Stimulated activated CD4-positive, alpha-beta T cell treated with anti-CD3 and anti-CD28 coated beads, Interleukin-2, amount 100 ng/mL, for 24 hours (primary cell): ENCODE measurements at regions not wholly inside any gene's neighbourhood (a gene's known extent, or its start where the extent isn't known, plus 50 kb on each side); places are given as distances from the start of the nearest gene placed in this dataset.
"Not testable (repeated sequence)": the region's sequence is repeated elsewhere in the genome, so short reads cannot be mapped to it uniquely, and the experiment has no call there.

Experiments used
- DNase-seq, 2 donors: peaks; one replicate each; pipeline ENCODE4 v3.0.0-alpha.2; 2020

GRCh38 chr10:84650628-84651027 lies 322.2 kb downstream of the CCSER2 start:
- not testable (repeated sequence) for DNase-seq

- DNase-seq = no peak
Observed at GRCh38 chr10:84654671-84655070, 326.3 kb downstream of the CCSER2 start.

GRCh38 chr10:84659027-84659426 lies 330.6 kb downstream of the CCSER2 start:
- no peak for DNase-seq

- no peak for DNase-seq
Observed at GRCh38 chr10:84659497-84660439, 331.4 kb downstream of the CCSER2 start.

DNA sequence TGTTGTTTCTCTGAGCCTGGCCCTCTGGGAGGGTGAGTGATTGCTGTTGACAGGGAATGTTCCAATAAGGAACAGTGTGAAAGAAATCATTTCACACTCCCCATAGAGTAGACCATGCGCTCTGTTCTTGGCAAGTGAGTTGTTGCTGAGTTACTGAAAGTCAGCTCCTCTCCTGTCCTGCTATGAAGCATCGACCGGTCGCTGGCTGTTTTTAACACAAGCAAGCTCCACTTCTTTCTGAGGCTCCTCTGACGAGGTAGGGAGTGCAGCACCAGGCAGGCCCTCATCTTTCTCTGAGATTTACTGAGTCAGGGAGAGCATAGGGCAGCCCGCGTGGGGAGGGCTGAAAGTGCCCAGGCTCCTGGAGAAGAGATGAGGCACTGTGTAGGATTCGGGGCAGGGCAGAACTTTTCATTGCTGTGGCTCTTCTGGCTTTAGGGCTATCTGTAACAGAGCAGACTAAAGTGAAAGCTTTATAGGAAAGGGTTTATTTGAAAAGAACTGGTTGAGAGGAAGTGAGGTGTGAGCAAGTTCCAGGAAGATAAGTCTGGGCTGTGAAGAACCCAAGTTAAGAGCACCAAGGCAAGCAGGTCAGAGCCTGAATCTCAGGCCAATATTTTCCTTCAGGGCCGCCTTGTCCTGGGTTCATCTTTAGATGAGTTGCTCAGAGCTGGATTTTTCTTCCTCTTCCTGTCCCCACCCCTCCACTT lies 332.2 kb downstream of the CCSER2 start:
- no peak for DNase-seq

DNA sequence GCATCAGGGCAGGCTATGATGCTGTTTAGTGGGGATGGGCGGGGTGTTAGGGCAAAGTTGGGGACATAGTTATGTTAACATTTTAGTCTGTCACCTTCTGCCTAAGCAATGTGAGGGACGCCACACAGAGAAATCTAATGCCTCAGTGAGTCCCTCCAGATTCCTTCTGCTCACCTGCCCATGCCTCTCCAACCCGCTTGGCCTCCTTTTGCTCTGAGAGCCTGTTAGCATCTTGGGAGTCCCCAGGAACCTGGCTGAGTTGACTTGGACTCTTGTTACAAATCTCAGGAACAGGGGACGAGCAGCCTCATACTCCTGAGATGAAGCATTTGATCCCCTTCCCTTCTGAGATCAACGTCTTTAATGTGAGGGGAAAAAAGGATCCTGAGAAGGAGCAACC lies 336.8 kb downstream of the CCSER2 start:
- DNase-seq = no peak

- peak; percentile 18 to 39 for DNase-seq
Observed at GRCh38 chr10:84665883-84666463, 337.6 kb downstream of the CCSER2 start.

GRCh38 chr10:84668186-84668763 lies 339.9 kb downstream of the CCSER2 start:
- no peak for DNase-seq

DNA sequence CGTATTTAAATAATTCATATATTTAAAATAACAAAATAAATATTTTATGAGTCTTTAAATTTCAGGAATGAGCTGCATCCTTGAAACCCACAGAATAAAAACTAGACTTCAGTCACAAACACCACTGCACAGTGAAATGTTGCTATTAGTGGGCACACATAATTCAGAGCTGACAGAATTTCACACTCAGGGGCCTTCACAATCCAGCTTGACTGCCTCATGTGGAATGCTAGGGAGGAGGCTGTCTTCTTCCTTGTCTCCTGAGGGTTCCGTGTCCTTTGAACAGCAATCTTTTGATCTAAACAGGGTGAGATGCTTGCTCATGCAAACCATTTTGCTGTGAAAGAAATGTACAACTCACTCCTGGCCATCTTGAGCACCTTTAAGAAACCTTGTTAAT lies 346.7 kb downstream of the CCSER2 start:
- DNase-seq = no peak

DNA sequence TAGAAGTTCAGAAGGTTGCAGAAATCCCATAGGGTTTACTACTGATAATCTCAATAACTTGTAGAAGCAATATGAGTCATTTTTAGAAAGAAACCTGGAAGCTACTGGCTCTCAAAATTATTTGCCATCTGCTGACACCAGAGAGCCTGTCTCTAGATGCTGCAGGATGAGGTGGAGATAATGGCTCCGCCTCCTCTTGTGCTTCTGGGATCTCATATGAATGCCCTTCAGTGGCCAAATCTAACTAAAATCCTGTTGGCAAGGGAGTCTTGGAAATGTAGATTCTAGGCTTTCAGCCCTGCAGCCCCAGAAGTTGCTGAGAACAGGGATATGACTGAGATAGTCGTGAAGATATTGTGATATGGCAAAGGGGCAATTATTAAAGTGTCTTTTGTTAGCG lies 348.1 kb downstream of the CCSER2 start:
- no peak for DNase-seq

GRCh38 chr10:84681781-84682180 lies 353.4 kb downstream of the CCSER2 start:
- no peak for DNase-seq

GRCh38 chr10:84683550-84683949 lies 355.2 kb downstream of the CCSER2 start:
- DNase-seq = no peak

DNA sequence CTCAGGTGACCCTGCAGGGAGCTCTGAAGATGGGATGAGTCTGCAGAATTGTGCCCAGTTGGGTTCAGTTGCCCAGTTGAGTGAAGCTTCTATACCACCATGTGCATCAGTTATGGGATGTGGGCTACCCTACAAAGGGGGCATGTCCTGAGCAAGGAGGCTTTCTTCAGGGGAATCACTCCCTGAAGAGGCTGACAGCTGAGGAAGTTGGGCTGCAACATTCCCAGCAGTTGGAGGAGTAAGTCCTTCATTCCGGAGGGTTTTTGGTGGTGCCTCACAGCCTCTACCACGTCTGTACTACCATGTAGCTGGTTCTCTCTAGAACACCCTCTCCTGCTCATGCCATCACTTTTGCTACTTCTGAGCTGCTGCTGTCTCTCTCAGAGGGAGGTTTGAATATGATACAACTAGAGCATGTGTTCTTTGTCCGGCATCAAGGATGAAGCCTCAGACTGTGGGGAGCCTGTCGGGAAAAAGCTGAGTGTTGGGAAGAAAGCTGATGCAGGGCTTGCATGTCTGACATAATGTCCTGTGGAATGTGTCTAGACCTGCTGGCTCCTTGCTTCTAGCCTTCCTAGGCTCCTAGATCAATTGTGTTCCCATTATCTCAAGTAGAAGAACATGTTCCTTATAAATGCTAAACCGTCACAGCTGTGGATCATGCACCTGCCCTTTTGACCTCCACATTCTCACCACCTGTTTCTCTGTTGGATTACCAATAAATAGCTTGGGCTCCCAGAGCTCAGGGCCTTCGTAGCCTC lies 355.8 kb downstream of the CCSER2 start:
- no peak for DNase-seq

DNA sequence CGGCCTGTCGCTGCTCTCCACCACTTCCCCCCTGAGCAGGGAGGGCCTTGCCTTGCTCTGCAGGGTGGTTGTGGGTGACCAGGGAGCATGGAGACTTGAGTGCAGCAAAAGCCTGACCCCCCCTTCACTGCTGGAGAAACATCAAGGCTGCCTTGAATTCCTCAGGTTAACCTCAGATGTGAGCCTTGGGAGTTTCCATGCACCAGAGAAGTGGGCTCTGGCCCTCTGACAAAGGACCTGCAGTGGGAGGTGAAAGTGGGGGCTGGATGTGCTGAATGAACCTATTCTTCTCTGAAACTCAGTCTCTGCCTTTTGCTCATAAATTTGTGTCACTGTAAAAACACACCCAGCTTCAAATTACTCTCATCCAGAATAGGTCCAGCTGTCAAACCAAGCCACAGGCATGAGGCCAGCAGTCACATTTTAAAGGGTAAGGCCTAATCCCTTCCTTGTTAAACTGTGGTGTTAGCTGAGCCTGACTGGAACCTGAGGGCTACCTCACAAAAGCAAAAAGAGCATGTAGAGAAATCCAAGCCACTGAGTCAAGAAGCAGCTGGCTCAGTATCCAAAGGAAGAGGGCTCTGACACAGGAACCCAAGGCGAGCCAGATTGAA lies 356.8 kb downstream of the CCSER2 start:
- no peak for DNase-seq

GRCh38 chr10:84693006-84693405 lies 364.6 kb downstream of the CCSER2 start:
- no peak for DNase-seq

- DNase-seq = no peak
Observed at GRCh38 chr10:84695902-84696301, 367.5 kb downstream of the CCSER2 start.

- DNase-seq = no peak
Observed at GRCh38 chr10:84696610-84697009, 368.2 kb downstream of the CCSER2 start.

DNA sequence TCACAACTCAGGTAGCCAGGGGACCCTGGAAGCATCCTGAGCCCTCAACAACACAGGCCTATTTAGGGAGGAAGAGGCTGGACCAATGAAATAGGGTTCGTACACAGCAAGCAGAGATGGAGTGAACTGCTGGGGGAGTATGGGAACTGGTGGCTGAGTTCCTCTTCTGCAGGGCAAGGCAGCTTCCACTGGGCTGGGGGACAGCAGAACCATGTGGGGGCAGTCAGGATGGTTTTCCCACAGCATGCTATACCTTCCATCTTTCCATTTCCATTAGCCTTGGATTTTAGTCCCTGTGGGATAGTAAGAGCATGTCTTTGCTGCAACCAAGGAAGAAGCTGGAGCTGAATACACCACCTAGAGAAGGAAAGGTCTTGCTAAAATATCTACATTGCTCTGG lies 370.6 kb downstream of the CCSER2 start:
- DNase-seq = no peak

DNA sequence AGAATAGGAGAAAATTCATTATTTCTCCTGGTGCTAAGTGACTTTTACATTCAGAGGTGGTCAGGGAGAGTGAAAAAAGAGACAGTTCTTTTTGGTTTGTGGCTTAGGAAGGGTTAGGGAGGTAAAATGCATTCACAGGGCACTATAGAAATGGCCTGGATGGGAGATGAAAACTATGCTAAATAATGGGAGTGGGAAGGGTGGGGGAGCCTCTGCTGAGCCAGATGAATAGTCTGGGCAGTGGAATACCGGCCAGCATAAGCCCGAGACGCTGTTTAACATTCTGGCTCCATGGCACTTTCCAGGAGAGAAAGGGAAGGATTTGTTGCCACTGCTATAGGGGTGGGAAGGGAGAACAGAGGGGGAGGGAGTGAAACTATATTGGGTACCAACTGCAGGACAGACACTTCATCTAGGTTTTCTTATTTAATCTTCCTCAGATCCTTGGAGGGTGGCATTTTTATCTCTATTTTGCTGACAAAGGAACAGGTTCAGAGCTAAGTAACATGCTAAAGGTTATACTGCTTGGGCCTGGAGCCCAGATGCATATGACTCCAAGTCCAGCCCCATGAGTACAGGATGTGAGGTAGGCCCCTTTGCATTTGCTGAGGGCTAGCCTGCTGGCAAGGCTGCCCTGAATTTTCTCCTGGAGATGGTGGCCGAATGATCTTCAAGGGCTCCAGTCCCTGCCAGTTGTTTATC lies 372.4 kb downstream of the CCSER2 start:
- no peak for DNase-seq

- DNase-seq = no peak
Observed at GRCh38 chr10:84701370-84701720, 373.0 kb downstream of the CCSER2 start.

GRCh38 chr10:84704101-84704500 lies 375.7 kb downstream of the CCSER2 start:
- DNase-seq = no peak

GRCh38 chr10:84706431-84706830 lies 378.0 kb downstream of the CCSER2 start:
- DNase-seq = no peak
